Loucy (cell line): ENCODE measurements at regions not wholly inside any gene's neighbourhood (a gene's known extent, or its start where the extent isn't known, plus 50 kb on each side); places are given as distances from the start of the nearest gene placed in this dataset.

Experiments used
- H2AFZ ChIP-seq: fragments of 200-600 bp; sonication (generic); 2 replicates; pipeline ENCODE4 v1.6.0; 2016; ENCODE audit warnings: antibody characterized with exemption, mild to moderate bottlenecking, low read length, moderate library complexity
- H3F3A ChIP-seq: fragments of 200-600 bp; 2 replicates; pipeline ENCODE4 v1.6.0; 2016; ENCODE audit warnings: antibody characterized with exemption, low read depth, mild to moderate bottlenecking
- H3K27me3 ChIP-seq: fragments of 200-600 bp; sonication (generic); 2 replicates; pipeline ENCODE4 v1.6.1; 2014; ENCODE audit warnings: low read length, mild to moderate bottlenecking; ENCODE audit not compliant: insufficient read depth, poor library complexity, severe bottlenecking
- H3K36me3 ChIP-seq: fragments of 200-600 bp; sonication (generic); 2 replicates; pipeline ENCODE4 v1.6.1; 2016; ENCODE audit warnings: low read length; ENCODE audit not compliant: insufficient read depth
- H3K4me1 ChIP-seq: fragments of 200-600 bp; sonication (generic); 2 replicates; pipeline ENCODE4 v1.5.1; 2014; ENCODE audit warnings: low read length, mild to moderate bottlenecking; ENCODE audit not compliant: insufficient read depth, poor library complexity, severe bottlenecking
- H3K4me2 ChIP-seq: fragments of 200-600 bp; sonication (generic); 2 replicates; pipeline ENCODE4 v1.6.0; 2014; ENCODE audit warnings: antibody characterized with exemption, low read length, low read depth, mild to moderate bottlenecking; ENCODE audit not compliant: poor library complexity, severe bottlenecking
- H3K4me3 ChIP-seq: fragments of 200-600 bp; sonication (generic); 2 replicates; pipeline ENCODE4 v1.5.1; 2014; ENCODE audit warnings: low read length, mild to moderate bottlenecking, mixed read lengths; ENCODE audit not compliant: poor library complexity, severe bottlenecking
- H3K79me2 ChIP-seq: fragments of 200-600 bp; sonication (generic); 2 replicates; pipeline ENCODE4 v1.6.1; 2014; ENCODE audit warnings: low read length; ENCODE audit not compliant: insufficient read depth
- H3K9ac ChIP-seq: fragments of 200-600 bp; sonication (generic); 2 replicates; pipeline ENCODE4 v1.6.0; 2014; ENCODE audit warnings: mild to moderate bottlenecking, low read depth, low read length, moderate library complexity; ENCODE audit not compliant: poor library complexity, severe bottlenecking
- H3K9me2 ChIP-seq: fragments of 200-600 bp; sonication (generic); replicated peaks from 2 replicates; pipeline ENCODE4 v1.6.1; 2016; ENCODE audit warnings: low read depth, low read length, mixed read lengths
- H3K9me3 ChIP-seq: fragments of 200-600 bp; sonication (generic); 2 replicates; pipeline ENCODE4 v1.6.1; 2014; ENCODE audit warnings: mild to moderate bottlenecking, antibody characterized with exemption, low read length, low read depth; ENCODE audit not compliant: insufficient read depth
- H4K20me1 ChIP-seq: fragments of 200-600 bp; sonication (generic); 2 replicates; pipeline ENCODE4 v1.6.0; 2014; ENCODE audit warnings: antibody characterized with exemption, low read length, mild to moderate bottlenecking; ENCODE audit not compliant: insufficient read depth, poor library complexity, severe bottlenecking
- CTCF ChIP-seq: fragments of 200-600 bp; sonication (generic); conservative IDR thresholded peaks from 2 replicates; pipeline ENCODE4 v1.5.1; 2014; ENCODE audit warnings: mild to moderate bottlenecking, antibody characterized with exemption, low read length
- EZH2phosphoT487 ChIP-seq: fragments of 200-600 bp; IDR thresholded peaks from 2 replicates; pipeline ENCODE4 v1.6.1; 2018; ENCODE audit warnings: antibody characterized with exemption, mild to moderate bottlenecking, moderate library complexity, borderline replicate concordance

GRCh38 chr5:164098979-164099378 lies 593.6 kb downstream of the MAT2B start:
- no peaks in the 10 kb centered on the region for H3K4me1 ChIP-seq
- TF ChIP-seq CTCF (no peak), EZH2phosphoT487 (no peak)
- H3K4me3 ChIP-seq = no peak overlapping the region
- H2AFZ ChIP-seq = no peak overlapping the region
- H3K27me3 ChIP-seq = no peaks in the 10 kb centered on the region
- H3K9ac ChIP-seq = no peak overlapping the region
- no peaks in the 10 kb centered on the region for H3K36me3 ChIP-seq
- H3K9me3 ChIP-seq = no peaks in the 10 kb centered on the region
- no peaks in the 10 kb centered on the region for H3F3A ChIP-seq
- no peaks in the 10 kb centered on the region for H4K20me1 ChIP-seq
- no peaks in the 10 kb centered on the region for H3K9me2 ChIP-seq
- no peak overlapping the region for H3K4me2 ChIP-seq
- no peaks in the 10 kb centered on the region for H3K79me2 ChIP-seq

- Histone ChIP-seq H3K9ac (no peak overlapping the region), H3K4me2 (no peak overlapping the region), H3K36me3 (no peaks in the 10 kb centered on the region), H3K4me3 (no peak overlapping the region), H3K79me2 (no peaks in the 10 kb centered on the region), H3K9me3 (no peaks in the 10 kb centered on the region), H2AFZ (no peak overlapping the region), H3K9me2 (no peaks in the 10 kb centered on the region), H3K27me3 (no peaks in the 10 kb centered on the region), H4K20me1 (no peaks in the 10 kb centered on the region), H3K4me1 (no peaks in the 10 kb centered on the region), H3F3A (no peaks in the 10 kb centered on the region)
- TF ChIP-seq CTCF = no peak
- no peak for TF ChIP-seq EZH2phosphoT487
These were observed 610.0 kb downstream of the MAT2B start for GRCh38 chr5:164115420-164115819.

GRCh38 chr5:164119806-164120447 lies 614.5 kb downstream of the MAT2B start:
- no peaks in the 10 kb centered on the region for H3K9me2 ChIP-seq
- H3K79me2 ChIP-seq = no peaks in the 10 kb centered on the region
- no peak for TF ChIP-seq EZH2phosphoT487
- TF ChIP-seq CTCF = no peak
- no peaks in the 10 kb centered on the region for H3K4me1 ChIP-seq
- no peaks in the 10 kb centered on the region for H3F3A ChIP-seq
- no peak overlapping the region for H3K4me2 ChIP-seq
- no peak overlapping the region for H2AFZ ChIP-seq
- no peak overlapping the region for H3K9ac ChIP-seq
- H3K27me3 ChIP-seq = no peaks in the 10 kb centered on the region
- H3K4me3 ChIP-seq = no peak overlapping the region
- no peaks in the 10 kb centered on the region for H3K9me3 ChIP-seq
- no peaks in the 10 kb centered on the region for H3K36me3 ChIP-seq
- H4K20me1 ChIP-seq = no peaks in the 10 kb centered on the region
